HG03439 (cell line): ENCODE measurements at regions not wholly inside any gene's neighbourhood (a gene's known extent, or its start where the extent isn't known, plus 50 kb on each side); places are given as distances from the start of the nearest gene placed in this dataset.

Experiments used
- ATAC-seq: cut with Tn5 transposase; IDR thresholded peaks from one replicate; pipeline ENCODE4 v1.9.1; 2021; ENCODE audit warnings: mild to moderate bottlenecking, moderate library complexity; ENCODE audit not compliant: unreplicated experiment

GRCh38 chr9:663541-663940, 178.0 kb upstream of the DMRT1 start:
- ATAC-seq = no peak

- ATAC-seq = no peak
These were observed 176.2 kb upstream of the DMRT1 start for GRCh38 chr9:665296-665695.

DNA sequence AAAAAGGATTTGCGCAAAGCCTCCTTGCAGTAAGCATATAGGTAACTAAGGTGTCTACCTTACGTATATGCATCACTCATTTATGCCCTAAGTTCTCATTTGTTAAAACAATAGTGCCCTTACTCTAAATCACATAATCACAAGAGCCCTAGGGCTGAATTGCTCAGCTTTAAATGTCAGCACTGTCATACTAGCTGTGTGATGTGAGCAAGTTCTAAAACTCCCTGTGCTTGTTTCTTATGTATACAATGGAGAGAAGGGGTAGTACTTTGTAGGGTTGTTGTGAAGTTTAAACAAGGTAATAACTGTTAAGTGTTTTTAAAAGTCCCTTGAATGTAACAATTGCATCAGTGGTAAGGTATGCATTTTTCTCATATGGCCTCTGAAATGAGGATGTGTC, 169.5 kb upstream of the DMRT1 start:
- no peak for ATAC-seq

DNA sequence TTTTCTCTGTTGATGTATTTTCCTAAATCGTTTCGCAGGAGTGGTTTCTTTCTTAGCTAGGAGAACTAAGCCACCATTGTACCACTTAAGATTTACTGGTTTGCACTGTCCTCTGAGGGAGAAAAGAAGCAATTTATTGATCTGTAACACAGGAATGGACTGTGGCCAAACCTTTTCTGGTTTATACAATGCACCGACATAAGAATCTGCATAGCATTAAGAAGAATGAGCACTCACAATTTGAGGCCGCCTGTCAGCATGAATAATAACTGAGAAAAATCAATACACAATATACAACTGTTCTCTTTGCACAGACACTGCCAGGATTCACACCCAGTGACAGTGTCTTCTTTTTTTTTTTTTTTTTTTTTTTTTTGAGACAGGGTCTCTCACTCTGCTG, 168.6 kb upstream of the DMRT1 start:
- no peak for ATAC-seq

DNA sequence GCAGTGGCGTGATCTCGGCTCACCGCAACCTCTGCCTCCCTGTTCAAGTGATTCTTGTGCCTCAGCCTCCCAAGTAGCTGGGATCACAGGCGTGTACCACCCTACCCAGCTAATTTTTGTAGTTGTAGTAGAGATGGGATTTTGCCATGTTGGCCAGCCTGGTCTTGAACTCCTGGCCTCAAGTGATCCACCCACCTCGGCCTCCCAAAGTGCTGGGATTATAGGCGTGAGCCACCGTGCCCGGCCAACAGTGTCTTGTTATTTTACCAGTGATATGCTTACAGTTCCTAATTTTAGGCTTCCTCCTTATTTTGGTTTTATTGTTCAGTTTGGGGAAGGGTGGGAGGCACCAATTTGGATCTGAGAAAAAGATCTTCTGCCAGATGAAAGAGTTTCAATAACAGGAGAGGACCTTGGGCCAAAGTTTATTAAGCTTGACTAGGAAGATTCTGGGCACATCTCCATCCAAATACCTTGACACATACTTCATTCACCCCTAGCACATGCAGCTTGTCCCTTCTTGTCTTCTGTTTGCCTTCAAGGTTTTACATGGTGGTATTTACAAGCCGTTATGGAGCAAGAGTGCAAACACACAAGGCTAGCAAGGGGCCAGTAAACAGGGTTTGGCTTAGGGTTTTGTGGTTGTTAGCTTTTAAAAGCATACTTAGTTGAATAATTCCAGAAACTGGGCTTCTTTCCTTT, 168.1 kb upstream of the DMRT1 start:
- ATAC-seq = no peak

GRCh38 chr9:673966-674526, 167.5 kb upstream of the DMRT1 start:
- ATAC-seq = no peak

GRCh38 chr9:675697-676370, 165.7 kb upstream of the DMRT1 start:
- ATAC-seq = no peak

GRCh38 chr9:676780-677438, 164.6 kb upstream of the DMRT1 start:
- no peak for ATAC-seq

GRCh38 chr9:677461-678097, 163.9 kb upstream of the DMRT1 start:
- ATAC-seq = no peak

DNA sequence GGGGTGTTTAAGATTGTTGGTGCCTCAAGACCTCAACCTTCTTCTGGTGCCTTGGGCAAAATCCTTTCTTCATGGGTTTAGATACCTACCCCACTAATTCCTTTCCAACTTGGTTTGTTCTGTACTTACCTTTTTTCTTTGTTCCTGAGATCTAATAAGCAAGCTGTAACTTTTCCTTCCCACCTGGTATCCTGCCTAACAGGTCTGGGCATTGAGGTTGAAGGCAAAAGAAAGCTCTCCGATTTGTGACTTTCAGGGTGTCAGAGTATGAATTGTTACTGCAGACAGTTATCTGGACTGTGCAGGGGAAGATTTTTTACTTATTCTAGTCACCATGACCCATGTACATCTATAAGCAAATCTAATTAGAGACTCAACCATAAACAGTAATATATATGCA, 162.6 kb upstream of the DMRT1 start:
- no peak for ATAC-seq

GRCh38 chr9:679462-679861, 162.0 kb upstream of the DMRT1 start:
- ATAC-seq = no peak

- ATAC-seq = no peak
These were observed 161.4 kb upstream of the DMRT1 start for GRCh38 chr9:680106-680505.

- ATAC-seq = no peak
These were observed 158.6 kb upstream of the DMRT1 start for GRCh38 chr9:682633-683508.

DNA sequence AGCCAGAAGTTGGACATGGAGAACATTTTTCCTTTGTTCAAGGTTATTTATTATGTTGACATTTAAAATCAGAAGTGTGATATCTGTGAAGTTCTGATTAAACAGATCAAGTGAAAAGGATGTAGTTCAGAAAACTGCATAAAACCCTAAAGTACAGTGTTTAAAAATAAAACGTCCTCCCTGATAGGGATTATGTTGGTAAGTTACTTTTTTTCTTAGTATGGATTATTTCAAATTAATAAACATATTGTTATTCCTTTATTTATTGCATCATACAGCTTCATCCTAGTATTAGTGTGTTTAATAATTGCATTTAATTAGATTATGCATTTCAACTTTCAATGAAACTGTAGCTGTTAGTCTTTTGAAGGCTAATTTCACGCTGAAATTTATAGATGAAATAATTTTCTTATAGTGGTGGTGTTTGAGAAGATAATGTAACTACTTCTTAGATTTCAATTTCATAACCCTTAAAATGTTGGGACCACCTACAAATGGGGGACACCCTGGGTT, 157.9 kb upstream of the DMRT1 start:
- no peak for ATAC-seq

DNA sequence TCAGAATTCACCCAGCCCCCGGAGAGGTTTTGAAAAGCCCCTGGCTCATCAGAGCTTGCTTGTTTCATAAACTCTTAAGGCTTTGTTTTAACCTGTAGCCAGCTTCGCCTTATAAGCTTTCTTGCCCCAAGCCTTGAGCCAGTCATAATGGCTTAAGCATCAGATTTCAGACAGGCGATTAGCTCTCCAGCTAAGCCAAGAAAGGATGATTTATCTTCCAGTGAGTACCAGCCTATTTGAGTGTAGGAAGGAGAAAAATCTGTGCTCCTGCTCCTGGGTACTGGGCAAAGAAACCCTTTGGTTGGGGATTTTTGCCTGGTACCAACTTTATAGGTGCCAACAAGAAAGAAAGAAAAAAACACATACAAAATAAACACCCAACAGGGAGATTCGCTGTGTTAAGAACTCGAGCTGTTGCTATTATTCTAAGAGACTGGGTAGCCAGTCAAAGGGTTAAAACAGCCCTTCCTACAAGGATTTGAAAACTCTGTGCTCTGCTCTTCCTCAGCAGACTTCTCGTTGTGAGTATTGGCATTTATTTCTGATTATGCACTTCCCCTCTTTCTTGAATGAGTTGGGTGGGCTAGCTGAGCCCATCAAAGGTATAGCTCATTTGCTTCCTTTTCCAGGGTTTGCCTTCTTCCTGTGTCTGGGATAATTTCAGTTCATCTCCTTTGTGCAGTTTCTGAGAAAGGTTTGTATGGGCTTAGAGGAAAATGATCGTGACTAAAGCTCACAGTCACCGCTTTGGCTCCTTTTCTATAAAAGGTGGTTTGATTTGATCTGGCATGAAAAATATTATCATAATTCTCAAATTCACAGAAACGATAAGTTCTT, 157.2 kb upstream of the DMRT1 start:
- no peak for ATAC-seq

DNA sequence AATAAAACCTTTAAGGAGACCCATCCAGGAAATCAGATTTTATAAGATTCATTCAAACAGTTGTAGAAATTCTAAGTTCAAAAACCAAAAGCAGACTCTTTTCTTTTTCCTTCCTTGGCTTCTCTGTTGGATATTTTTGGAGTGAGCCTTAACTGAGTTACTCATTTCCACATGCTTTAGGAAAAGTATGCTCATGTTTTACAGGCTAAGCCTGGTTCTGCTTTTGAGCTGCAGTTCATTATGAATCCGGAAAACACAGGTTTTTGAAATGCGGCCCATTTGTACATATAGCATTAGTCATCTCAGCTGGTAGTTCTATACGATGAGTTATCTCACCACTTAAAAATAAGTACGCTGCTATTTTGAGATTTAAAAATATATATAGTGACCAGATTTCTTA, 156.6 kb upstream of the DMRT1 start:
- no peak for ATAC-seq

DNA sequence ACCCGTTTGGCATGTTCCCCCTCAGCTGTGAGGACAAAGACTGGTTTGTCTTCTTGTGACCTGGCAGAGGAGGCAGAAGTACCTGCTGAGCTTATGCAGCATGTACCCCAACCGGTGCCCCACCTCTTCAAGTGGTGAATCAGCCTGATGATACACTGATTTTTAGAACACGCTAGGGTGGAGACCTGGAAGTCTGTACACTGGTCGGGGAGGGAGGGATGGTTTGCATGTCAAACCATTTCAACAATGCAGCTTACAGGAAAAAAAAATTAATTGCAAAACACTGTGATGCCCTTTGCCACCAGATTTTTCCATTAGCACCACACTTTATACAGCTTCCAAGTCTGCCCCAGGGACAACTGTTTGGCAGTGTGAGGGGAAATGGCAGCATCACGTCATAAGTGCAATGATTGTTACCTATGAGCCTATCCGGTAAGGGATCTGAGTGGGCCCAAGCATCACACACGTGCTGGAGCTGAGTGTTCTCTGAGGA, 155.1 kb upstream of the DMRT1 start:
- no peak for ATAC-seq

DNA sequence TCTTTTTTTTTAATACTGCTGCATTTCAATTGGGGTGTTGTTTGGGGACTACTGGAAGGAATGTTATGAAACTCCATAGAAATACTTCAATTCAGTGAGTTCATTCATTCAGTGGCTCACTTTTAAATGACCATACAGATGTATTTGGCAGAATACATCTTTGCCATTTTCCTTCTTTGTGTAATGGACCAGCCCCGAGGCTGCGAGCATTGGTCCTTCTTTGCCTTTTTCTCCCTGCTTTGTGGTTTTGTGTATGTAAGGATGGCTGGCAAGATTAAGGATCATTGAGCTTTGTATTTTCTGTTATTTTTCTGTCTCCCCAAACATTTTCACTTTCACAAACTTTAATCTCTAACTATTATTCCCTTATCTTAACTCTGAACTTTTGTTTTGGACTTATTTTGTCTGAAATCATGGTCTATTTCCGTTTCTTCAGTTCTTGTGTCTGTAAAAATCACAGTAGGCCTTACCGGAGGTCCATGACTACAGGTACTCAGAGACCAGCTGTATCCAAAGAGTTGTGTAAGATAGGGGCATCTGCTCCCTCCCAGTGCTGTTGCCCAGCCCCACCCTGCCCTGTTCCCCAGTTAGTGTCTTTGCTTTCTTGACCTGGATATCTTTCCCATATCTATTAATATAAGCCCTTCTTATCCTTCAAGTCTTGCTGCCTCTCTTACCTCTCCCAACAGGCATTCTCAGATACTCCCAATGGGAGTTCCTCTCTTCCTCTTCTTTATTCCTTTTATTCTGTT, 154.3 kb upstream of the DMRT1 start:
- no peak for ATAC-seq

- no peak for ATAC-seq
These were observed 153.5 kb upstream of the DMRT1 start for GRCh38 chr9:687994-688393.
